HG03103 (cell line): ENCODE measurements at regions not wholly inside any gene's neighbourhood (a gene's known extent, or its start where the extent isn't known, plus 50 kb on each side); places are given as distances from the start of the nearest gene placed in this dataset.

Source experiments
- ATAC-seq: cut with Tn5 transposase; IDR thresholded peaks from one replicate; pipeline ENCODE4 v1.9.1; 2021; ENCODE audit warnings: low read depth; ENCODE audit not compliant: unreplicated experiment

- no peak for ATAC-seq
Measured at GRCh38 chr2:66782780-66783361, 347.9 kb downstream of the MEIS1 start.

GRCh38 chr2:66789741-66790140 is 354.8 kb downstream of the MEIS1 start:
- no peak for ATAC-seq

- no peak for ATAC-seq
Measured at GRCh38 chr2:66790651-66791181, 355.8 kb downstream of the MEIS1 start.

GRCh38 chr2:66794070-66794469 is 359.1 kb downstream of the MEIS1 start:
- no peak for ATAC-seq

- no peak for ATAC-seq
Measured at GRCh38 chr2:66794551-66794950, 359.6 kb downstream of the MEIS1 start.

- no peak for ATAC-seq
Measured at GRCh38 chr2:66802877-66803276, 368.0 kb downstream of the MEIS1 start.

GRCh38 chr2:66803726-66804125 is 368.8 kb downstream of the MEIS1 start:
- ATAC-seq: no peak

GRCh38 chr2:66805016-66805865 is 370.3 kb downstream of the MEIS1 start:
- no peak for ATAC-seq

- ATAC-seq: no peak
Measured at GRCh38 chr2:66805968-66806367, 371.0 kb downstream of the MEIS1 start.

- no peak for ATAC-seq
Measured at GRCh38 chr2:66813525-66813924, 378.6 kb downstream of the MEIS1 start.

- ATAC-seq: no peak
Measured at GRCh38 chr2:66813976-66814375, 379.1 kb downstream of the MEIS1 start.

GRCh38 chr2:66814916-66815315 is 380.0 kb downstream of the MEIS1 start:
- no peak for ATAC-seq

GRCh38 chr2:66815886-66816285 is 381.0 kb downstream of the MEIS1 start:
- ATAC-seq: no peak

- ATAC-seq: no peak
Measured at GRCh38 chr2:66821168-66821567, 386.2 kb downstream of the MEIS1 start.

GRCh38 chr2:66822186-66822585 is 387.3 kb downstream of the MEIS1 start:
- no peak for ATAC-seq

GRCh38 chr2:66824926-66825325 is 390.0 kb downstream of the MEIS1 start:
- no peak for ATAC-seq

GRCh38 chr2:66827851-66828250 is 392.9 kb downstream of the MEIS1 start:
- no peak for ATAC-seq

GRCh38 chr2:66828876-66829275 is 394.0 kb downstream of the MEIS1 start:
- ATAC-seq: no peak

GRCh38 chr2:66830881-66831280 is 396.0 kb downstream of the MEIS1 start:
- ATAC-seq: no peak

GRCh38 chr2:66832646-66833435 is 397.9 kb downstream of the MEIS1 start:
- ATAC-seq: no peak

- no peak for ATAC-seq
Measured at GRCh38 chr2:66834859-66835258, 399.9 kb downstream of the MEIS1 start.
